GM12878 (cell line): ENCODE measurements at regions not wholly inside any gene's neighbourhood (a gene's known extent, or its start where the extent isn't known, plus 50 kb on each side); places are given as distances from the start of the nearest gene placed in this dataset.

ENCODE experiments used
- ATAC-seq: fragments of 200-7000 bp; cut with Tn5 transposase; 3 replicates; pipeline ENCODE4 v1.9.1; 2020; ENCODE audit warnings: mild to moderate bottlenecking, moderate library complexity
- BruUV-seq: library from RNA; stranded (reverse); fragments of 400-500 nt; replicated peaks from 2 replicates; lab custom pipeline; 2021; lab: Mats Ljungman, UMichigan
- CTCF ChIA-PET: fragments of 300-600 bp; sonication (Branson Sonifier 250); formaldehyde crosslinking; extraction: SDS; loops from one replicate; lab custom pipeline; 2021; ENCODE audit warnings: inconsistent platforms; lab: Yijun Ruan, JAX
- POLR2A ChIA-PET: fragments of 350-600 bp; formaldehyde crosslinking; extraction: SDS; loops from one replicate; lab custom pipeline; 2021; ENCODE audit warnings: inconsistent platforms; lab: Charles Lee
- RAD21 ChIA-PET: fragments of 300-600 bp; sonication (Branson Sonifier 250); formaldehyde crosslinking; loops from one replicate; lab custom pipeline; 2023; ENCODE audit warnings: antibody characterized with exemption; ENCODE audit not compliant: unreplicated experiment; lab: Charles Lee
- SMC1A ChIA-PET: fragments of 300-600 bp; sonication (Branson Sonifier 250); formaldehyde crosslinking; loops from one replicate; lab custom pipeline; 2023; ENCODE audit not compliant: unreplicated experiment, uncharacterized antibody; lab: Charles Lee
- DNase-seq: peaks from one replicate; pipeline ENCODE4 v3.0.0-alpha.2; 2011; ENCODE audit warnings: low read depth, low spot score
- FAIRE-seq: peaks from 3 replicates; lab custom pipeline; 2011; peaks lifted over from hg19 to GRCh38; lab: Jason Lieb, UNC
- H2AFZ ChIP-seq: 2 replicates; pipeline ENCODE4 v1.6.0; 2011; ENCODE audit warnings: low read depth, low read length, control low read depth; ENCODE audit not compliant: control insufficient read depth
- H3K27ac ChIP-seq: 2 replicates; pipeline ENCODE4 v1.5.1; 2011; ENCODE audit warnings: control low read depth; ENCODE audit not compliant: control insufficient read depth, insufficient read depth
- H3K27me3 ChIP-seq, 2 experiments: replicated peaks in 1 of 2; 2 replicates each; pipeline versions ENCODE4 v1.6.0 to v1.6.1; 2011; ENCODE audit warnings: low read length in 1 of 2; ENCODE audit not compliant: control insufficient read depth in 2 of 2, insufficient read depth in 2 of 2
- H3K36me3 ChIP-seq, 2 experiments: 2 replicates each; pipeline ENCODE4 v1.5.1; 2011; ENCODE audit warnings: low read length in 1 of 2; ENCODE audit not compliant: control insufficient read depth in 2 of 2, insufficient read depth in 2 of 2
- H3K4me1 ChIP-seq: 2 replicates; pipeline ENCODE4 v1.6.1; 2011; ENCODE audit warnings: mild to moderate bottlenecking, low read length, moderate library complexity, mixed read lengths; ENCODE audit not compliant: control insufficient read depth, insufficient read depth
- H3K4me2 ChIP-seq: 2 replicates; pipeline ENCODE4 v1.6.0; 2011; ENCODE audit warnings: control low read depth; ENCODE audit not compliant: control insufficient read depth, insufficient read depth
- H3K4me3 ChIP-seq: fragments of 200-600 bp; sonication (generic); 2 replicates; pipeline ENCODE4 v1.5.1; 2016
- H3K79me2 ChIP-seq: 2 replicates; pipeline ENCODE4 v1.6.0; 2011; ENCODE audit warnings: low read length; ENCODE audit not compliant: control insufficient read depth, insufficient read depth
- H3K9ac ChIP-seq: 2 replicates; pipeline ENCODE4 v1.8.0; 2011; ENCODE audit warnings: low read length, control low read depth, mixed read lengths; ENCODE audit not compliant: control insufficient read depth, insufficient read depth
- H3K9me3 ChIP-seq: replicated peaks from 3 replicates; pipeline ENCODE4 v1.5.1; 2011; ENCODE audit warnings: mild to moderate bottlenecking, low read length; ENCODE audit not compliant: control insufficient read depth, insufficient read depth
- H4K20me1 ChIP-seq: 2 replicates; pipeline ENCODE4 v1.6.0; 2011; ENCODE audit not compliant: control insufficient read depth, insufficient read depth
- CEBPZ ChIP-seq: fragments of 150-350 bp; IDR thresholded peaks from 2 replicates; pipeline ENCODE4 v1.6.1; 2016; ENCODE audit warnings: low read depth, low read length
- EP300 ChIP-seq, 2 experiments: fragments of 150-350 bp in 1 of 2; IDR thresholded peaks; 2 replicates each; pipeline ENCODE4 v1.6.1; 2011 to 2012; ENCODE audit warnings: low read depth in 2 of 2, low read length in 2 of 2, borderline replicate concordance in 1 of 2, improper control_type of control experiment in 1 of 2, inconsistent platforms in 1 of 2; ENCODE audit not compliant: control insufficient read depth in 1 of 2
- SPI1 ChIP-seq: IDR thresholded peaks from 2 replicates; pipeline ENCODE4 v1.6.1; 2011; ENCODE audit warnings: low read depth, mild to moderate bottlenecking, low read length, moderate library complexity, borderline replicate concordance; ENCODE audit not compliant: insufficient read depth
- WGBS: methylation state at CpG from one replicate; pipeline ENCODE4 v1.1.6; 2016; ENCODE audit warnings: low lambda C conversion rate; ENCODE audit not compliant: insufficient replicate concordance, insufficient coverage; ENCODE audit errors: missing lambda C conversion rate; 5-methylcytosine and 5-hydroxymethylcytosine counted together
- in situ Hi-C: fragments of 300-500 bp; cut with MboI; formaldehyde crosslinking; loops from 9 replicates; pipeline ENCODE4 v1.14.3; 2018; ENCODE audit warnings: mixed read lengths
- intact Hi-C: fragments of 100-400 bp; cut with micrococcal nuclease; formaldehyde crosslinking; loops from one replicate; pipeline ENCODE4 v1.14.2; 2022; ENCODE audit not compliant: unreplicated experiment

- TF ChIP-seq SPI1 (no peak), EP300 (IDR thresholded peaks at IDR 0.05; ENCODE audit: borderline replicate concordance in 1 of 2, control insufficient read depth in 1 of 2, low read depth in 2 of 2, low read length in 2 of 2) (no peak)
These were observed 106.9 kb upstream of the C14orf180 start (continued) for GRCh38 chr14:104472536-104473243.

DNA sequence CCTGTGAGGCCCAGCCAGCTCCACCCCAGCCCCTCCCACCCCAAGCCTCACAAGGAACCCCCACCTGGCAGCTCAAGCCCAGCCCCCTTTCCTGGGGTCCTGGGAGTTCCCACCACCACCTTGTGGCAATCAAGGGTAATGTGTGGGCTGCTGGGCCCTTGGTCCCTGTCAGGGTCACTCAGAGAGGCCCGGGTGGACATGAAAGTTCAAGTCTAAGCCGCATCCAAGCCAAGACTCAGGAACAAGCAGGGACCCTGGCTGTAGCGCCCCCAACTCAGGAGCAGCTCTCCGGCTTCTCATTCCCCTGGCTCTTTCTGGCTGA is 106.4 kb upstream of the C14orf180 start:
- in situ Hi-C loops (no loop called here), intact Hi-C loops (no loop called here)
- H4K20me1 ChIP-seq = no peaks in the 10 kb centered on the region
- H2AFZ ChIP-seq = no peak overlapping the region
- no TSS peak for BruUV-seq
- H3K9me3 ChIP-seq = no peaks in the 10 kb centered on the region
- FAIRE-seq (no peak), ATAC-seq (no peak), DNase-seq (no peak)
- no peak for TF ChIP-seq CEBPZ
- 41% methylated on average over 4 of the region's 4 CpGs for WGBS
- no peak overlapping the region for H3K4me2 ChIP-seq
- ChIA-PET POLR2A (no interaction called here), RAD21 (no interaction called here), CTCF (no interaction called here), SMC1A (no interaction called here)
- H3K79me2 ChIP-seq = no peaks in the 10 kb centered on the region
- H3K4me3 ChIP-seq = no peak overlapping the region
- H3K9ac ChIP-seq = no peak overlapping the region
- peaks cover 0 to 5% of the 10 kb centered on the region in 2 experiments; a peak in 2 of 4 replicates for H3K27me3 ChIP-seq
- no peaks in the 10 kb centered on the region for H3K4me1 ChIP-seq
- H3K27ac ChIP-seq = no peak overlapping the region
- H3K36me3 ChIP-seq = no peaks in the 10 kb centered on the region
